Breast epithelium (tissue), 4 donors: ENCODE measurements at regions not wholly inside any gene's neighbourhood (a gene's known extent, or its start where the extent isn't known, plus 50 kb on each side); places are given as distances from the start of the nearest gene placed in this dataset.

ENCODE experiments used
- DNase-seq, 2 donors: peaks; one replicate each; pipeline ENCODE4 v3.0.0-alpha.2; 2019; ENCODE audit warnings: low spot score in 2 of 2
- H3K27ac ChIP-seq, 2 donors: fragments of 200-600 bp; sonication (generic) in 1 of 2; one replicate each; pipeline ENCODE4 v1.5.1; 2016 to 2019; ENCODE audit warnings: mild to moderate bottlenecking in 1 of 2
- H3K27me3 ChIP-seq, 2 donors: fragments of 200-600 bp; sonication (generic) in 1 of 2; one replicate each; pipeline versions ENCODE4 v1.5.1 to v1.6.0; 2017 to 2019; ENCODE audit warnings: control low read depth in 1 of 2, mild to moderate bottlenecking in 1 of 2
- H3K36me3 ChIP-seq: fragments of 200-600 bp; one replicate; pipeline ENCODE4 v1.5.1; 2019
- H3K4me1 ChIP-seq, 2 donors: fragments of 200-600 bp; sonication (generic); one replicate each; pipeline ENCODE4 v1.5.1; 2016 to 2019; ENCODE audit warnings: control low read depth in 1 of 2
- H3K4me3 ChIP-seq, 3 donors: fragments of 200-600 bp; sonication (generic); 1 replicate in 2 of 3; 2 replicates in 1 of 3; pipeline ENCODE4 v1.5.1; 2016 to 2019; ENCODE audit warnings: mild to moderate bottlenecking in 3 of 3, moderate library complexity in 2 of 3
- H3K9me3 ChIP-seq, 2 donors: fragments of 200-600 bp; sonication (generic) in 1 of 2; one replicate each; pipeline ENCODE4 v1.5.1; 2016 to 2019; ENCODE audit warnings: control low read depth in 1 of 2
- CTCF ChIP-seq, 3 donors: fragments of 450-650 bp; IDR thresholded peaks; one replicate each; pipeline ENCODE4 v1.5.1; 2016 to 2017; ENCODE audit warnings: antibody characterized with exemption in 3 of 3, mild to moderate bottlenecking in 3 of 3, moderate library complexity in 3 of 3
- POLR2A ChIP-seq: fragments of 450-650 bp; IDR thresholded peaks from one replicate; pipeline ENCODE4 v1.6.1; 2016; ENCODE audit warnings: antibody characterized with exemption, mild to moderate bottlenecking, moderate library complexity
- POLR2AphosphoS5 ChIP-seq, 3 donors: sonication (generic); formaldehyde crosslinking; IDR thresholded peaks; one replicate each; pipeline ENCODE4 v1.6.1; 2017; ENCODE audit warnings: antibody characterized with exemption in 3 of 3
- intact Hi-C: fragments of 100-400 bp; cut with DNase I; formaldehyde crosslinking; loops from one replicate; pipeline ENCODE4 v1.15.1; 2023; ENCODE audit warnings: low total_unique reads

DNA sequence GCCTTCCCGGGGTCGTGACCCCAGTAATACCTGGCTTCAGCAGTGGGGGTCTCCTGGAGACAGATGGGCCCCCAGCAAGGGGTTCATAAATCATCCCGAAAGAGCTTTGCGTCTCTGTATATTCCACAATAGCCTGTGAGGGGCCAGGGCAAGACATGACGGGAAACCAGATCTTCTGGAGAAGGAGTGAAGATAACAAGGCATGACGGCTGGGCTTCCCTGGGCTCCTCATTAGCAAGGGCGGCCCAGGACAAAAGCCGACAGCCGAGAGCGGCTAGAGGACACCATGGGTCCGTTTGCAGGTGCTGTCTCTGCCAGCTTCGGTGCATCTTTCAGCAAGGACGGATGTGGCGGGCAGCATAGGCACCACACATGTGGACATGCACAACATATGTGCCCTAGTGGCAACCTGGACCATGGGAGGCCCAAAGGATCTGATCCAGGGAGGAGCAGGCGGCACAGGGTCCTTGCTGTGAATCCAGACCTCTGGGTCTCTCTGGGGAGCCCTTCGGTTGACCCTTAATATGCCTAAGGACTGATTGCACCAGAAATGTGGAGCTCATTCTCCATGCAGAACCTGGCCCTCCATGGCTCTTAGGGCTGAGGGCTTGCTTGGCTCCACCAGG lies 136.9 kb upstream of the FOXF1 start:
- Histone ChIP-seq H3K9me3 (peaks cover 7 to 22% of the 10 kb centered on the region in 2 donors), H3K27ac (no peak overlapping the region), H3K36me3 (no peaks in the 10 kb centered on the region), H3K27me3 (peaks cover 0 to 40% of the 10 kb centered on the region in 2 donors), H3K4me3 (no peak overlapping the region), H3K4me1 (no peaks in the 10 kb centered on the region)
- TF ChIP-seq CTCF (IDR thresholded peaks at IDR 0.05) (no peak), POLR2A (no peak), POLR2AphosphoS5 (IDR thresholded peaks at IDR 0.05) (no peak)
- intact Hi-C loops: no loop called here
- no peak for DNase-seq

DNA sequence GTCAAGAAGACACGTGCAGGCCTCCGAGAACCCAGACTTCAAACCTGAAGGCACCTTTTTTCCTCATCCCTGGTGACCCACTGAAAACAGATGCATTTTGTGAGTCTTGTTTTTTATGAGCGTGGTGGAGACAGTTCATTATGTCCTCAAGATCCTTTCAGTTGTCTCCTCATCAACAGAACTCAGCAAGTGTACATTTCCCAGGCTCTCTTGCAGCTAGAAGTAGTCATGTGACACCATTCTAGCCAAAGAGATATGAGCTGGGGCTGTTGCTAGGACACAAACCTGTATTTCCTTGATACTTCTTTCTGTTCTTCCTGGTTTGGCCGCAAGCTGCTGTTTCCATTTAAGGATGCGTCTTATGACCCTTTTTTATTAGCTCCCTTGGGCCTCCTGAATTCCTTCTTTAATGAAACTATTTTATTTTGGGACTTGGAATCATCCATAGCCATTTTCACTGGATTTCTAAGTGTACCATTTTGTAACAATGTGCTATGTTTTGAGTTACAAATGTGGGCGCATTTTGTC lies 135.7 kb upstream of the FOXF1 start:
- H3K4me3 ChIP-seq: no peak overlapping the region
- H3K36me3 ChIP-seq: no peaks in the 10 kb centered on the region
- no peak for DNase-seq
- H3K27me3 ChIP-seq: peaks cover 0 to 34% of the 10 kb centered on the region in 2 donors
- H3K27ac ChIP-seq: no peak overlapping the region
- no peaks in the 10 kb centered on the region for H3K4me1 ChIP-seq
- TF ChIP-seq POLR2A: no peak
- TF ChIP-seq CTCF (IDR thresholded peaks at IDR 0.05): no peak
- TF ChIP-seq POLR2AphosphoS5 (IDR thresholded peaks at IDR 0.05): no peak
- peaks cover 7 to 22% of the 10 kb centered on the region in 2 donors for H3K9me3 ChIP-seq
- intact Hi-C loops: no loop called here

GRCh38 chr16:86375364-86375763 lies 135.0 kb upstream of the FOXF1 start:
- Histone ChIP-seq H3K4me1 (no peaks in the 10 kb centered on the region), H3K4me3 (no peak overlapping the region), H3K27ac (no peak overlapping the region), H3K36me3 (no peaks in the 10 kb centered on the region), H3K27me3 (peaks cover 0 to 39% of the 10 kb centered on the region in 2 donors), H3K9me3 (peaks cover 7 to 22% of the 10 kb centered on the region in 2 donors)
- no peak for DNase-seq
- TF ChIP-seq CTCF (IDR thresholded peaks at IDR 0.05): no peak
- no peak for TF ChIP-seq POLR2AphosphoS5 (IDR thresholded peaks at IDR 0.05)
- no peak for TF ChIP-seq POLR2A
- intact Hi-C loops: no loop called here

GRCh38 chr16:86375851-86376250 lies 134.5 kb upstream of the FOXF1 start:
- no peak for DNase-seq
- no peak for TF ChIP-seq POLR2A
- no peak for TF ChIP-seq POLR2AphosphoS5 (IDR thresholded peaks at IDR 0.05)
- TF ChIP-seq CTCF (IDR thresholded peaks at IDR 0.05): no peak
- no peak overlapping the region for H3K4me3 ChIP-seq
- peaks cover 7 to 22% of the 10 kb centered on the region in 2 donors for H3K9me3 ChIP-seq
- peaks cover 0 to 38% of the 10 kb centered on the region in 2 donors for H3K27me3 ChIP-seq
- no peaks in the 10 kb centered on the region for H3K4me1 ChIP-seq
- H3K36me3 ChIP-seq: no peaks in the 10 kb centered on the region
- H3K27ac ChIP-seq: no peak overlapping the region
- intact Hi-C loops: no loop called here

- DNase-seq: no peak
- Histone ChIP-seq H3K9me3 (peaks cover 7 to 22% of the 10 kb centered on the region in 2 donors), H3K27me3 (peaks cover 0 to 29% of the 10 kb centered on the region in 2 donors), H3K4me1 (no peaks in the 10 kb centered on the region), H3K4me3 (no peak overlapping the region), H3K27ac (no peak overlapping the region), H3K36me3 (no peaks in the 10 kb centered on the region)
- TF ChIP-seq CTCF (IDR thresholded peaks at IDR 0.05): no peak
- no peak for TF ChIP-seq POLR2A
- TF ChIP-seq POLR2AphosphoS5 (IDR thresholded peaks at IDR 0.05): no peak
- intact Hi-C loops: no loop called here
Observed at GRCh38 chr16:86376837-86377236, 133.5 kb upstream of the FOXF1 start.
